ENCODE measurements at regions not wholly inside any gene's neighbourhood (a gene's known extent, or its start where the extent isn't known, plus 50 kb on each side); places are given as distances from the start of the nearest gene placed in this dataset.

GRCh38 chr2:63778391-63778790 is 63.3 kb upstream of the UGP2 start:
- Mint-ChIP-seq H3K9me3 (ENCODE audit: unreplicated experiment) (no peaks in the 10 kb centered on the region), H3K27ac (ENCODE audit: unreplicated experiment) (no peak overlapping the region), H3K4me3 (ENCODE audit: unreplicated experiment) (no peak overlapping the region), H3K36me3 (ENCODE audit: low read depth, unreplicated experiment) (no peaks in the 10 kb centered on the region), H3K27me3 (ENCODE audit: unreplicated experiment) (peaks cover 1% of the 10 kb centered on the region), H3K4me1 (ENCODE audit: unreplicated experiment) (peaks cover 4% of the 10 kb centered on the region)
- TF ChIP-seq, protein P1, sequence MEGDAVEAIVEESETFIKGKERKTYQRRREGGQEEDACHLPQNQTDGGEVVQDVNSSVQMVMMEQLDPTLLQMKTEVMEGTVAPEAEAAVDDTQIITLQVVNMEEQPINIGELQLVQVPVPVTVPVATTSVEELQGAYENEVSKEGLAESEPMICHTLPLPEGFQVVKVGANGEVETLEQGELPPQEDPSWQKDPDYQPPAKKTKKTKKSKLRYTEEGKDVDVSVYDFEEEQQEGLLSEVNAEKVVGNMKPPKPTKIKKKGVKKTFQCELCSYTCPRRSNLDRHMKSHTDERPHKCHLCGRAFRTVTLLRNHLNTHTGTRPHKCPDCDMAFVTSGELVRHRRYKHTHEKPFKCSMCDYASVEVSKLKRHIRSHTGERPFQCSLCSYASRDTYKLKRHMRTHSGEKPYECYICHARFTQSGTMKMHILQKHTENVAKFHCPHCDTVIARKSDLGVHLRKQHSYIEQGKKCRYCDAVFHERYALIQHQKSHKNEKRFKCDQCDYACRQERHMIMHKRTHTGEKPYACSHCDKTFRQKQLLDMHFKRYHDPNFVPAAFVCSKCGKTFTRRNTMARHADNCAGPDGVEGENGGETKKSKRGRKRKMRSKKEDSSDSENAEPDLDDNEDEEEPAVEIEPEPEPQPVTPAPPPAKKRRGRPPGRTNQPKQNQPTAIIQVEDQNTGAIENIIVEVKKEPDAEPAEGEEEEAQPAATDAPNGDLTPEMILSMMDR (IDR thresholded peaks at IDR 0.05; ENCODE audit: unreplicated experiment), result no peak
- DNase-seq (ENCODE audit: low spot score), result no peak

- no peak for DNase-seq (ENCODE audit: low spot score)
- TF ChIP-seq, protein P1 (IDR thresholded peaks at IDR 0.05; ENCODE audit: unreplicated experiment), result no peak
- H3K4me1 Mint-ChIP-seq (ENCODE audit: unreplicated experiment), result peaks cover 4% of the 10 kb centered on the region
- H3K27ac Mint-ChIP-seq (ENCODE audit: unreplicated experiment), result no peak overlapping the region
- H3K4me3 Mint-ChIP-seq (ENCODE audit: unreplicated experiment), result no peak overlapping the region
- no peaks in the 10 kb centered on the region for H3K9me3 Mint-ChIP-seq (ENCODE audit: unreplicated experiment)
- no peaks in the 10 kb centered on the region for H3K36me3 Mint-ChIP-seq (ENCODE audit: low read depth, unreplicated experiment)
- H3K27me3 Mint-ChIP-seq (ENCODE audit: unreplicated experiment), result no peaks in the 10 kb centered on the region
Measured at GRCh38 chr2:63780518-63781155, 61.1 kb upstream of the UGP2 start.

DNA sequence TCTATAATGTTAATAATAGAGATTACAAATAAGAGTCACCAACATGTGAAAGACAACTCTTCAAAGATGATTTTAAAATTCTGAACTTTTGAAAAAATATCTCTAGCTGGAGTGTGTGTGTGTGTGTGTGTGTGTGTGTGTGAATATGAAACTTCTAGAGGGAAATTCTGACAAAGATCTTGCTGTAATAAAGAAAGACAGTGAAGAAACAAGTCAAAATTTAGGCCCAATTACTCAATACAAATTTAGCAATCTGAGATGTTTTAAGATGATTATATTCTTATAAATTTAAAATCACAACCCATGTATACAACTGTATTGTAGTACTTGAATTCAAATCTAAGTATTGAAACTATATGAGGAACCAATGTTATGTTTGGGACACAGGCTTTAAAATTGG is 57.2 kb upstream of the UGP2 start:
- DNase-seq (ENCODE audit: low spot score), result no peak
- Mint-ChIP-seq H3K36me3 (ENCODE audit: low read depth, unreplicated experiment) (no peaks in the 10 kb centered on the region), H3K4me1 (ENCODE audit: unreplicated experiment) (no peaks in the 10 kb centered on the region), H3K27ac (ENCODE audit: unreplicated experiment) (no peak overlapping the region), H3K4me3 (ENCODE audit: unreplicated experiment) (no peak overlapping the region), H3K9me3 (ENCODE audit: unreplicated experiment) (no peaks in the 10 kb centered on the region), H3K27me3 (ENCODE audit: unreplicated experiment) (no peaks in the 10 kb centered on the region)
- TF ChIP-seq, protein P1 (IDR thresholded peaks at IDR 0.05; ENCODE audit: unreplicated experiment), result no peak

DNA sequence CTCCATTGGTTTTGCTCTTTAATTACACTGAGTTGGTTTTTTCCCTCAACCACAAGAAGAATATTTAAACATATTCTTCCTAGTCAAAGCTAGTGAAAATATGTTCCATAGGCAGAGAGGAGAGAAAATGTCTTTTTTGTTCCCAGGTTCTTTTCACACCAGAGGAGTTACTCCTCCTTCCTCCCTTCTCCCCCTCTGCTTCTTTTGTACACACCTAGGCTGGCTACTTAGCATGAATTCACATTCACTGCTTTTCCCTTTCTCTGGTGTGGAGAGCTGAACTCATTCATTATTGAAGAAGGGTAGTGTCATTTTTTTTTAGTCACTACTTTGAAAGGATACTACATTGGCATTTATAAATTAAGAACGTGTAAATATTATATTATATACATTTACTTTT is 56.6 kb upstream of the UGP2 start:
- no peak overlapping the region for H3K4me3 Mint-ChIP-seq (ENCODE audit: unreplicated experiment)
- H3K9me3 Mint-ChIP-seq (ENCODE audit: unreplicated experiment), result no peaks in the 10 kb centered on the region
- no peaks in the 10 kb centered on the region for H3K36me3 Mint-ChIP-seq (ENCODE audit: low read depth, unreplicated experiment)
- H3K27me3 Mint-ChIP-seq (ENCODE audit: unreplicated experiment), result no peaks in the 10 kb centered on the region
- no peaks in the 10 kb centered on the region for H3K4me1 Mint-ChIP-seq (ENCODE audit: unreplicated experiment)
- TF ChIP-seq, protein P1 (IDR thresholded peaks at IDR 0.05; ENCODE audit: unreplicated experiment), result no peak
- H3K27ac Mint-ChIP-seq (ENCODE audit: unreplicated experiment), result no peak overlapping the region
- DNase-seq (ENCODE audit: low spot score), result no peak

GRCh38 chr2:63786471-63786870 is 55.2 kb upstream of the UGP2 start:
- DNase-seq (ENCODE audit: low spot score), result no peak
- H3K4me1 Mint-ChIP-seq (ENCODE audit: unreplicated experiment), result no peaks in the 10 kb centered on the region
- no peaks in the 10 kb centered on the region for H3K9me3 Mint-ChIP-seq (ENCODE audit: unreplicated experiment)
- H3K27ac Mint-ChIP-seq (ENCODE audit: unreplicated experiment), result no peak overlapping the region
- TF ChIP-seq, protein P1 (IDR thresholded peaks at IDR 0.05; ENCODE audit: unreplicated experiment), result no peak
- no peaks in the 10 kb centered on the region for H3K27me3 Mint-ChIP-seq (ENCODE audit: unreplicated experiment)
- no peak overlapping the region for H3K4me3 Mint-ChIP-seq (ENCODE audit: unreplicated experiment)
- H3K36me3 Mint-ChIP-seq (ENCODE audit: low read depth, unreplicated experiment), result no peaks in the 10 kb centered on the region

Measured in endothelial cell (in vitro differentiated cells).